ENCODE measurements at regions not wholly inside any gene's neighbourhood (a gene's known extent, or its start where the extent isn't known, plus 50 kb on each side); places are given as distances from the start of the nearest gene placed in this dataset.

- no peak for TF ChIP-seq CTCF (IDR thresholded peaks at IDR 0.05)
- TF ChIP-seq POLR2A (IDR thresholded peaks at IDR 0.05) = no peak
Observed at GRCh38 chr9:109555215-109555614, 57.1 kb upstream of the PTPN3 start.
